ENCODE measurements at regions not wholly inside any gene's neighbourhood (a gene's known extent, or its start where the extent isn't known, plus 50 kb on each side); places are given as distances from the start of the nearest gene placed in this dataset.
"Not testable (repeated sequence)": the region's sequence is repeated elsewhere in the genome, so short reads cannot be mapped to it uniquely, and the experiment has no call there.

GRCh38 chr6:23828861-23829260 is 297.2 kb upstream of the NRSN1 start:
- no peak for TF ChIP-seq CTCF (IDR thresholded peaks at IDR 0.05)
- ATAC-seq = no peak
- Histone ChIP-seq H3K4me1 (peaks cover 0 to under 1% (median 0%) of the 10 kb centered on the region in 9 donors), H3K36me3 (no peaks in the 10 kb centered on the region), H3K9me3 (peaks cover 0 to 23% (median 3%) of the 10 kb centered on the region in 11 donors), H3K4me3 (no peak overlapping the region), H3K27ac (no peak overlapping the region), H3K27me3 (no peaks in the 10 kb centered on the region)
- intact Hi-C loops (cut with DNase I) = no loop called here
- no peak for DNase-seq
- WGBS, 2 donors = 96 to 97% methylated on average over 6 of the region's 6 CpGs

- Histone ChIP-seq H3K4me3 (no peak overlapping the region), H3K9me3 (peaks cover 0 to 4% (median 0%) of the 10 kb centered on the region in 11 donors), H3K27me3 (no peaks in the 10 kb centered on the region), H3K36me3 (no peaks in the 10 kb centered on the region), H3K27ac (no peak overlapping the region), H3K4me1 (no peaks in the 10 kb centered on the region)
- no peak for TF ChIP-seq CTCF (IDR thresholded peaks at IDR 0.05)
- DNase-seq (no peak), ATAC-seq (no peak)
- 81 to 95% methylated on average over 1 of the region's 1 CpG for WGBS, 2 donors
- intact Hi-C loops (cut with DNase I) = no loop called here
These were observed 284.9 kb upstream of the NRSN1 start for GRCh38 chr6:23841116-23841515.

- Histone ChIP-seq H3K9me3 (peaks cover 0 to 7% (median 0%) of the 10 kb centered on the region in 11 donors), H3K4me3 (no peak overlapping the region), H3K27me3 (no peaks in the 10 kb centered on the region), H3K4me1 (no peaks in the 10 kb centered on the region), H3K27ac (no peak overlapping the region), H3K36me3 (no peaks in the 10 kb centered on the region)
- DNase-seq (no peak), ATAC-seq (no peak)
- TF ChIP-seq CTCF (IDR thresholded peaks at IDR 0.05) = no peak
- WGBS, 2 donors = 72 to 77% methylated on average over 3 of the region's 3 CpGs
- intact Hi-C loops (cut with DNase I) = no loop called here
These were observed 283.3 kb upstream of the NRSN1 start for GRCh38 chr6:23842760-23843159.

- Histone ChIP-seq H3K4me1 (no peaks in the 10 kb centered on the region), H3K27me3 (no peaks in the 10 kb centered on the region), H3K9me3 (peaks cover 0 to 7% (median 0%) of the 10 kb centered on the region in 11 donors), H3K4me3 (no peak overlapping the region), H3K27ac (no peak overlapping the region), H3K36me3 (no peaks in the 10 kb centered on the region)
- TF ChIP-seq CTCF (IDR thresholded peaks at IDR 0.05) = no peak
- ATAC-seq = no peak
- 52 to 53% methylated on average over 1 of the region's 1 CpG for WGBS, 2 donors
- no peak for DNase-seq
- intact Hi-C loops (cut with DNase I) = loop anchor here in 1 of 10 donors (5.0 kb wide), 1 partner anchor 1944 kb away; no protein-coding TSS in a partner anchor
These were observed 274.5 kb upstream of the NRSN1 start for GRCh38 chr6:23851522-23851921.

- intact Hi-C loops (cut with DNase I) = loop anchor here in 1 of 10 donors (5.0 kb wide), 1 partner anchor 1946 kb away; no protein-coding TSS in a partner anchor
- DNase-seq = not testable (repeated sequence)
These were observed 272.4 kb upstream of the NRSN1 start for GRCh38 chr6:23853566-23854133.

GRCh38 chr6:23854154-23854553 is 271.9 kb upstream of the NRSN1 start:
- not testable (repeated sequence) for H3K4me3 ChIP-seq, DNase-seq, ATAC-seq, H3K36me3 ChIP-seq, H3K9me3 ChIP-seq, H3K27me3 ChIP-seq, H3K27ac ChIP-seq, H3K4me1 ChIP-seq
- WGBS, 2 donors = 95 to 97% methylated on average over 20 to 22 of the region's 22 CpGs
- intact Hi-C loops (cut with DNase I) = loop anchor here in 1 of 10 donors (5.0 kb wide), 1 partner anchor 1947 kb away; no protein-coding TSS in a partner anchor

More at GRCh38 chr6:23853566-23854133, 272.4 kb upstream of the NRSN1 start:
- 94% methylated on average over 15 to 17 of the region's 18 CpGs for WGBS, 2 donors
- H3K4me3 ChIP-seq, H3K27me3 ChIP-seq, ATAC-seq, H3K27ac ChIP-seq, H3K4me1 ChIP-seq, H3K9me3 ChIP-seq, H3K36me3 ChIP-seq: not testable (repeated sequence)
